HEK293T (cell line): ENCODE measurements at regions not wholly inside any gene's neighbourhood (a gene's known extent, or its start where the extent isn't known, plus 50 kb on each side); places are given as distances from the start of the nearest gene placed in this dataset.

Experiments used
- ARNT ChIP-seq: fragments of 450-650 bp; IDR thresholded peaks from 2 replicates; pipeline ENCODE4 v1.6.1; 2017; ENCODE audit warnings: mild to moderate bottlenecking
- BHLHE40 ChIP-seq: fragments of 450-650 bp; IDR thresholded peaks from 2 replicates; pipeline ENCODE4 v1.6.1; 2016; ENCODE audit warnings: mild to moderate bottlenecking, moderate library complexity, borderline replicate concordance
- CTBP1 ChIP-seq: fragments of 450-650 bp; IDR thresholded peaks from 2 replicates; pipeline ENCODE4 v1.6.1; 2016; ENCODE audit warnings: borderline replicate concordance
- ELF4 ChIP-seq: fragments of 450-650 bp; IDR thresholded peaks from 2 replicates; pipeline ENCODE4 v1.6.1; 2017; ENCODE audit warnings: antibody characterized with exemption
- FOXA1 ChIP-seq: fragments of 450-650 bp; IDR thresholded peaks from 2 replicates; pipeline ENCODE4 v1.6.1; 2016; ENCODE audit warnings: mild to moderate bottlenecking
- FOXM1 ChIP-seq: fragments of 450-650 bp; IDR thresholded peaks from 2 replicates; pipeline ENCODE4 v1.6.1; 2017; ENCODE audit warnings: mild to moderate bottlenecking, borderline replicate concordance
- HDGF ChIP-seq: fragments of 450-650 bp; IDR thresholded peaks from 2 replicates; pipeline ENCODE4 v1.6.1; 2017; ENCODE audit warnings: antibody characterized with exemption, borderline replicate concordance
- SP1 ChIP-seq: fragments of 450-650 bp; IDR thresholded peaks from 2 replicates; pipeline ENCODE4 v1.6.1; 2017
- SUZ12 ChIP-seq: fragments of 450-650 bp; IDR thresholded peaks from 2 replicates; pipeline ENCODE4 v1.6.1; 2016; ENCODE audit warnings: mild to moderate bottlenecking

DNA sequence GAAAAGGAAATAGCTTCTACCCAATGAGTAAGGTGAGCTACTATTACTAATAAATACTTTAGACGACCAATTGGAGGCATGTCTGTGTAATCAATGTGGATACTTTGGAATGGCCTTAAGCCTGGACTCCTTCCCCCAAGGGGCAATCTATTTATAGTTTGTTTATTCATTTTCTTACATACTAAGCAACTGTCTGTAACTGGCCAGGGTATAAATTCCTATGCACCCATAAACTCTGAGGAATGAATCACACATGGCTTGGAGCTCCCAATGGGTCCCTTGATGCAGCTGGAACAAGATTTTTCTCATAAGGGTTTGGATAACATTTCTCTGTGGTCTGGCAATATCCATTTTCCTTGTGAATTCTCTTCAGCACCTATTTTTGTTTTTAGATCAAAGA is 506.8 kb downstream of the EDEM1 start:
- no peak for TF ChIP-seq ARNT
- no peak for TF ChIP-seq FOXA1
- TF ChIP-seq FOXM1: no peak
- TF ChIP-seq SUZ12: no peak
- TF ChIP-seq ELF4: no peak
- no peak for TF ChIP-seq SP1
- TF ChIP-seq BHLHE40: no peak
- TF ChIP-seq CTBP1: no peak
- no peak for TF ChIP-seq HDGF
